GM18502 (cell line): ENCODE measurements at regions not wholly inside any gene's neighbourhood (a gene's known extent, or its start where the extent isn't known, plus 50 kb on each side); places are given as distances from the start of the nearest gene placed in this dataset.
"Not testable (repeated sequence)": the region's sequence is repeated elsewhere in the genome, so short reads cannot be mapped to it uniquely, and the experiment has no call there.

ENCODE experiments used
- ATAC-seq: cut with Tn5 transposase; IDR thresholded peaks from one replicate; pipeline ENCODE4 v1.9.1; 2021; ENCODE audit warnings: mild to moderate bottlenecking; ENCODE audit not compliant: unreplicated experiment, poor library complexity

DNA sequence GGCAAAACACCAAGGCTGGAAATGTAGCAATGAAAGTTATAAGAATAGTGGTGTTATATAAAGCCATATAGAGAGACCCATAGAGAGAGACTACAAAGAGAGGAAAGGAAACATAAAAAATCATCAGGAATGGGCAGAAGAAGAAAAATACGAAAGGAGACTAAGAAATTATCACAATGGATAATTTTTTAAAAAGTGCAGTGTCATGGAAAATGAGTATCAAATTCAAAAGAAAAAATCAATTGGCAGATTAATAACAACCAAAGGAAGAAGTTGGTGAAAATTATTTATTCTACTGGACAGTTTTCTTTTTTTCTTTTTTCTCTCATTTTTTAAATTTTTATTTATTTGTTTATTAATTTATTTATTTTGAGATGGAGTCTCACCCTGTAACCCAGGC, 1488.4 kb upstream of the WWC1 start:
- ATAC-seq: no peak

GRCh38 chr5:166804223-166804622, 1487.2 kb upstream of the WWC1 start:
- not testable (repeated sequence) for ATAC-seq

- ATAC-seq: not testable (repeated sequence)
Observed at GRCh38 chr5:166804693-166805092, 1486.8 kb upstream of the WWC1 start.

DNA sequence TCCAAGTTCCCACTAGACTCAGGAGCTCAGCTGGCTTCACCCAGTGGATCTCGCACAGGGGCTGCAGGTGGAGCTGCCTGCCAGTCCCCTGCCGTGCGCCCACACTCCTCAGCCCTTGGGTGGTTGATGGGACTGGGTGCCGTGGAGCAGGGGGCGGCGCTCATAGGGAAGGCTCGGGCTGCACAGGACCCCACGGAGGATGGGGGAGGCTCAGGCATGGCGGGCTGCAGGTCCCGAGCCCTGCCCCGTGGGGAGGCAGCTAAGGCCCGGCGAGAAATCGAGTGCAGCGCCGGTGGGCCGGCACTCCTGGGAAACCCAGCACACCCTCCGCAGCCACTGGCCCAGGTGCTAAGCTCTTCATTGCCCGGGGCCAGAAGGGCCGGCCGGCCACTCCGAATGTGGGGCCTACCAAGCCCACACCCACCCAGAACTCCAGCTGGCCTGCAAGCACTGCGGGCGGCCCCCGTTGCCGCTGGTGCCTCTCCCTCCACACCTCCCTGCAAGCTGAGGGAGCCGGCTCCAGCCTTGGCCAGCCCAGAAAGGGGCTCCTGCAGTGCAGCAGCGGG, 1481.3 kb upstream of the WWC1 start:
- ATAC-seq: not testable (repeated sequence)

DNA sequence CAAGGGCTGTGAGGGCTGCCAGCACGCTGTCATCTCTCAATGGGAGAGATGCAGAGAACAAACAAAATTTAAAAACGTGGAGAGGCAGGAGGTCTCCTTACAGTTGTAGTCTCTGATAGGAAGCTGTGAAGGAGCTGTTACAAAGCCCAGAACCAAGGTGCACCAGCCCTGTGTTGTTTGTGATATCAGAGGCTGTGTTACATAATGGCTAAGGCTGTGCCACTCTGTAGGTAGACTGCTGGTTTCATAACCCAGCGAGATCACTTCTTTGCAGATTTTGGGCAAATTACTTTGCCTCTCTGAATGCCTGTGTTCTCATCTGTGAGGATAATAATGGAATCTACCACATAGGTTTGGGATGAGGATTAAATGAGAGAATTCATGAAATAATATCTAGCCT, 1480.7 kb upstream of the WWC1 start:
- no peak for ATAC-seq

DNA sequence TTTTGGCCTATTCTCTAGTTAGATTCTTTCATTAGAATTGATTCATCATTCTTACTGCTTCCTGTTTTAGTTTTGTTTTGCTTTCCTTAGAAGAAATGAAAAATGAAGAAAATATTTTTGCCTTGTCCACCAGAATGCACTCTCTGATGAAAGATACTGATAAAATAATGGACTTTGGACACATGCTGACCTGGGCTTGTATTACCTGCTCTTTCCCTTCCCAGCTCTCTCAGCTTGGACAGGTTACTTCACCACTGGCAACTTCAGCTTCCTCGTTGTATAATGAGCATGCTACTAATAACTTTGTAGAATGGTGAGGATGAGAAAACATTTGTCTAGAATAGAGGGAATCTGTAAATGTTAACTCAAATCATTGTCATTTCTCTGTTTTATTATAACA, 1468.1 kb upstream of the WWC1 start:
- no peak for ATAC-seq

DNA sequence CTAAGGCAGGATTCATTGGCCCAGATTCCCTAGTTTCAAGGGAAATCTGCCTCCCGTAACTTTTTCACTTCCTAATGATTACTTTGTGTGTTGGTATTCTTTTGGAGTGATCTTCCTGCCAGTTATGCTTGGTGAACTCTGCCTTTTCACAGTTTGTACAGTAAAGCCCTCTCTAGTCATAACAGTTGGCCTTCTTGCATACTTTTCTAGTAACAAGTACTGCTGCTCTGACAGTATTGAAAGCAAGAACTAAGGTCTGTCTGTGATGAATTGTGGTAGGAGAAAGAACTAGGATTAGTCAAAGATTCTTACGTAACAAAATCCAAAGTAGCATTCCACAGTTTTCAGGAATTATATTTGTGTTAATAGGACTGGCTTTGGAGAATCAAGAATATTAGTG, 1457.2 kb upstream of the WWC1 start:
- no peak for ATAC-seq

GRCh38 chr5:166845044-166845443, 1446.4 kb upstream of the WWC1 start:
- ATAC-seq: no peak

DNA sequence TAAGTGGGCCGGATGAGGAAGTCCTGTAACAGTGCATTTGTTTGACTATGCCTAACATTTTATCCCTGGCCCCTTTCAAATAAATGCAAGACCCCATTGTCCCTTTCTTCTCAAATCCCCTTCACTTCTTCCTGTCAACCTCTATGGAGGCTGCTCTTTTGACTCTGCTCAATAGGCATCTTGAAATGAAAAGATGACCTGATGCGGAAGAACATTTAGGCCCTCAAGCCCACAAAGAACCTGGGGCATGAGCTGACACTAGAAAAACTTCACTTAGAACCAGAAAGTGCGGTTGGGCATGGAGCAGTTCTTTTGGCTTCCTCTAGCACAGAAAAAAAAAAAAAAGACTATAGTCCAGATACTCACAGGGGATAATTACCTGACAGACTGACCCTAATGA, 1434.7 kb upstream of the WWC1 start:
- ATAC-seq: no peak

DNA sequence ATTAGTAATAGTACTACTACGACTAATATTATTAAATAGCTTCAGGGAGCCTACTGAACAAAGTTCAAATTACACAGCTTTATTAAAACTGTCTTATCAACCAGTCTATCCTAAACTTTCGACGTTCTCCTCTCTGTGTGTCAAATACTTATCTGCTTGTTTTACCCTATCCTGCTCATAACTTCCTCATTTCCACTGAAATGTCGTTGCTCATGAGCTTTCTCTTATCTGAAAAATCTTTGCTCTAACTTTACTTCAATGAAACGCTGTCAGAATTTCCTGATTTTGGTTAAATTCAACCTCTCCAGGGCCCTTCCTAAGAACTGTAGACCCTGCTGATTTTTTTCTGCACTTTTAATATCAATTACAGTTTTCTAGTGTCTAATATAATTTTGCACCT, 1431.0 kb upstream of the WWC1 start:
- no peak for ATAC-seq

GRCh38 chr5:166862581-166862980, 1428.9 kb upstream of the WWC1 start:
- no peak for ATAC-seq

DNA sequence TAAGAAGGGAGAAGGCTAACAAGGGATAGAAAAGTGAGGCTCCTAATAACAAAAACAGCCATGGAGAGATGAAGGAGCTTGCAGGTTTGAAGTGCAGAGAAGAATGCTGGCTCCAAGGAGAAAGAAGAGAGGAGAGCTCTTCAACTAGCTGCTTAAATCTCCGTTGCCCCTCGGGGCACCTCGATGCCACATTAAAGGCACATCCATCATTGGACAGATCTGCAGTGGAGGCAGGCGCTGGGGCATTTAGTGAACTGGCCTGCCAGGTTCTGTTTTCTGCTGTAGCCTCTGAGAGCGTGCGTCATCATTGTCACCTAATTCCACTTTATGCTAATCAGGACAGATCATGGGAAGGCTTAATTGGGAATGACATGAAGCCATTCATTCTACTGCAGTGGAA, 1426.2 kb upstream of the WWC1 start:
- ATAC-seq: no peak

- ATAC-seq: no peak
Observed at GRCh38 chr5:166880456-166880855, 1411.0 kb upstream of the WWC1 start.

GRCh38 chr5:166881802-166882201, 1409.6 kb upstream of the WWC1 start:
- no peak for ATAC-seq

- ATAC-seq: no peak
Observed at GRCh38 chr5:166883016-166883415, 1408.4 kb upstream of the WWC1 start.

- ATAC-seq: no peak
Observed at GRCh38 chr5:166898166-166898565, 1393.3 kb upstream of the WWC1 start.

GRCh38 chr5:166899343-166899742, 1392.1 kb upstream of the WWC1 start:
- ATAC-seq: no peak

DNA sequence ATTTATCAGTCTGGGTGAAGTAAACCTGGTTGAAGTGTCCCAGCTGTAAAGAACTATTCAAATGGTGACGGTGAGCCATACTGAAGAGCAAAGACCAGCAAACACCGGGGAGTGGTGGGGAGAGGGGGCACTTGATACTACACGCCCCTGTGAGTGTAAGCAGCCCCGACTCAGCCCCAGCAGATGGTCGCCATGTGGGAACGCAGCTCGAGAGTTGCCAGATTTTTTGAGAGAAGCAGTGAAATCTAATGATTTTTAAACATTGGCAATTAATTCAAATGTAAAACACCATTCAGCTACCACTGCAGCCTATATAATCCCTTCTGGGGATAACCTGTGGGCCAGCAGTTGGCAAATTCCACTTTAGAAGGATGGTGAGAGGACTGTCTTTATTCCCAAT, 1386.9 kb upstream of the WWC1 start:
- no peak for ATAC-seq

DNA sequence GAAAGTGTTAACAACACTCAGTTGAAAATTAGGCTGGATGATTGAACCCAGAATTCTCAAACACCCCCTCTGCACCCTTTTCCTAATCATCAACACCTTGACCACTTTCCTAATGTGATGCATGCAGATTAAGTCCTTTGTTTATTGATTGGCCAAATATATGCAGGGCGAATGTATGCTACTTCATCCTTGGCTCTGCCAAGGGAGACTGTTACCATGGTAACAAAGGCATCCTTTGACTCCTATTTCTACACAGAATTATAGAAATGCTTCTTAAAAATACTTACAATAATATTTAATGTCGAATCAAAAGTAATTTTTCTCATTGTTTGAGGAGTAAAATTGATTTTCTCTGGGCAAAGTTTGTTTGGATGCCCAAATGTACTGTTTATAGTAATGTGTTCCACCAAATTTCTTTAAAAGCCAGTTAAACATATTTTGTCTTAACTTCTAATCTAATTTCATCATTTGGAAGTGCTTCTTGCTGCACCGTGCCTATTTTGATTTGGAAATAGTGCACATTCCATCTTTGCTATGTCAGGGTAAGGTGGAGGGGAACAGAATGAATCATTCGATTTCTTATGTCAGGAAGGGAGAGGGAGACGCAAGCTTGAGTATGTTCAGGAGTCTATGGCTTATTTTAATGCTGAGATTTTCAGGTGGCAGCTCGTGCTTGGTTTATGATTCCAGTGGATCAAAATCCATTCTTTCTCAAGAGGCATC, 1384.3 kb upstream of the WWC1 start:
- ATAC-seq: no peak

- ATAC-seq: no peak
Observed at GRCh38 chr5:166909040-166909439, 1382.4 kb upstream of the WWC1 start.

DNA sequence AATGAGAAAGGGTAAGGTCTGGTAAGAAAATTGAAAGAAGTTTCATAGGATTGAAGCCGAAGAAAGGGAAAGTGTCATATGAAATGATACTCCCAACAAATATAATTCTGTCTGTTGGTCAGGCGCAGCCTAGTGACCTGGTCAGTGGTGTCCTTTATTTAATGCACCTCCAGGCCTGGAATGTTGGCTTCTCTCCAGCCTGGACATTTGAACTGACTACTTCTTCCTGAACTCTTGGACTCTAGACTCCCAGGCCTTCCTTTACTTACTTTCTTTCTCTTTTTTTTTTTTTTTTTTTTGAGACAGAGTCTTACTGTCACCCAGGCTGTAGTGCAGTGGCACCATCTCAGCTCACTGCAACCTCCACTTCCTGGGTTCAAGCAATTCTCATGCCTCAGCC, 1381.5 kb upstream of the WWC1 start:
- ATAC-seq: no peak

DNA sequence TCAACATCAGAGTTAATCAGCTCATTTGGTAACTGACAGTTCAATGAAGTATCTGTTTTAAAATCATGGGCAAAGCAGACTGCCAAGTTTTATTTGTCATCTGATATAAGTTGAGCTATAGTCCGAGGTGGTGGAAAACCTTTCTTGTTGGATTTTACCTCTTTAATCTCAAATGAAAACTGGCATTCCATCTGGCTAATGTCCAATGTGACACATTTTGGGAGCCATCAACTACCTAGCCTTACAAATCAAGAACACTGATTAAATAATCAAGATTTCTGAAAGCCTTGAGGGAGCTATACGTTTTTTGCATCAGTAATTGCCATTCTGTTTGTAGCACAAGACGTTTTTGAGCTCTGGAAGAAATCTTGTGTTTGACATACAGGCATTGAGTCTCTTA, 1380.5 kb upstream of the WWC1 start:
- no peak for ATAC-seq
